A549 (cell line): ENCODE measurements at regions not wholly inside any gene's neighbourhood (a gene's known extent, or its start where the extent isn't known, plus 50 kb on each side); places are given as distances from the start of the nearest gene placed in this dataset.

Experiments
- ATAC-seq, 2 experiments: fragments of 200-7000 bp in 1 of 2; fragments of >200 bp in 1 of 2; cut with Nextera tagmentation in 1 of 2; cut with Tn5 transposase in 1 of 2; 3 replicates each; pipeline versions ENCODE4 v1.8.0 to v1.9.1; 2018 to 2020; ENCODE audit warnings: mild to moderate bottlenecking in 1 of 2, moderate library complexity in 1 of 2
- CTCF ChIA-PET: fragments of 300-600 bp; sonication (Branson Sonifier 250); formaldehyde crosslinking; extraction: SDS; loops from one replicate; lab custom pipeline; 2021; ENCODE audit warnings: antibody characterized with exemption, inconsistent platforms; lab: Yijun Ruan, JAX
- POLR2A ChIA-PET: fragments of 350-600 bp; formaldehyde crosslinking; extraction: SDS; loops from one replicate; lab custom pipeline; 2021; ENCODE audit warnings: antibody characterized with exemption, inconsistent platforms; lab: Yijun Ruan, JAX
- DNase-seq, 2 experiments: peaks; one replicate each; pipeline versions ENCODE4 v3.0.0 to v3.0.0-alpha.2; 2011 to 2016; ENCODE audit warnings: low read depth in 1 of 2, low spot score in 1 of 2
- FAIRE-seq: peaks from 2 replicates; lab custom pipeline; 2011; peaks lifted over from hg19 to GRCh38; lab: Jason Lieb, UNC
- H3K27ac ChIP-seq, 2 experiments: fragments of >200 bp; sonication (Bioruptor Twin); formaldehyde crosslinking; 3 replicates each; pipeline ENCODE4 v1.5.1; 2016 to 2017
- H3K4me1 ChIP-seq: fragments of >200 bp; sonication (Bioruptor Twin); formaldehyde crosslinking; 3 replicates; pipeline ENCODE4 v1.6.1; 2016
- H3K4me2 ChIP-seq: fragments of >200 bp; sonication (Bioruptor Twin); formaldehyde crosslinking; 3 replicates; pipeline ENCODE4 v1.6.1; 2016
- H3K4me3 ChIP-seq: fragments of >200 bp; sonication (Bioruptor Twin); formaldehyde crosslinking; 3 replicates; pipeline ENCODE4 v1.5.1; 2016
- H3K9me3 ChIP-seq: fragments of >200 bp; sonication (Bioruptor Twin); formaldehyde crosslinking; 3 replicates; pipeline ENCODE4 v1.6.1; 2016
- BHLHE40 ChIP-seq: IDR thresholded peaks from 2 replicates; pipeline ENCODE4 v1.6.1; 2012; ENCODE audit warnings: low read depth, low read length, inconsistent platforms
- CBX2 ChIP-seq: fragments of 200-600 bp; sonication (generic); IDR thresholded peaks from 2 replicates; pipeline ENCODE4 v1.6.1; 2016; ENCODE audit warnings: low read depth, mild to moderate bottlenecking, borderline replicate concordance
- CHD4 ChIP-seq: fragments of 200-600 bp; sonication (generic); IDR thresholded peaks from 2 replicates; pipeline ENCODE4 v1.6.1; 2016; ENCODE audit warnings: antibody characterized with exemption, mild to moderate bottlenecking, borderline replicate concordance
- CTCF ChIP-seq: fragments of >200 bp; sonication (Bioruptor Twin); formaldehyde crosslinking; IDR thresholded peaks from 3 replicates; pipeline ENCODE4 v1.5.1; 2016
- EHF ChIP-seq: fragments of 250-450 bp; sonication (Bioruptor Pico); IDR thresholded peaks from 2 replicates; pipeline ENCODE4 v1.5.0; 2020; ENCODE audit warnings: mild to moderate bottlenecking
- EHMT2 ChIP-seq: fragments of 200-600 bp; sonication (generic); IDR thresholded peaks from 2 replicates; pipeline ENCODE4 v1.6.1; 2016; ENCODE audit warnings: antibody characterized with exemption, low read depth, mild to moderate bottlenecking, moderate library complexity
- HDAC2 ChIP-seq: fragments of 200-600 bp; sonication (generic); IDR thresholded peaks from 2 replicates; pipeline ENCODE4 v1.6.1; 2016
- HES2 ChIP-seq: fragments of >200 bp; sonication (Bioruptor Twin); formaldehyde crosslinking; IDR thresholded peaks from 2 replicates; pipeline ENCODE4 v1.6.1; 2016
- HMGXB4 ChIP-seq: fragments of 250-450 bp; sonication (Bioruptor Pico); IDR thresholded peaks from 2 replicates; pipeline ENCODE4 v1.5.0; 2021; ENCODE audit warnings: mild to moderate bottlenecking, moderate library complexity, borderline replicate concordance
- HOXA7 ChIP-seq: fragments of 250-450 bp; sonication (Bioruptor Pico); IDR thresholded peaks from 2 replicates; pipeline ENCODE4 v1.5.0; 2020; ENCODE audit warnings: mild to moderate bottlenecking, moderate library complexity
- HOXB13 ChIP-seq: fragments of 250-450 bp; sonication (Bioruptor Pico); IDR thresholded peaks from 2 replicates; pipeline ENCODE4 v1.5.0; 2020; ENCODE audit warnings: low read depth, mild to moderate bottlenecking, moderate library complexity
- HOXB5 ChIP-seq: fragments of 250-450 bp; sonication (Bioruptor Pico); IDR thresholded peaks from 2 replicates; pipeline ENCODE4 v1.5.0; 2020; ENCODE audit warnings: mild to moderate bottlenecking, moderate library complexity
- KDM1A ChIP-seq: fragments of 200-600 bp; sonication (generic); IDR thresholded peaks from 2 replicates; pipeline ENCODE4 v1.6.1; 2016; ENCODE audit warnings: low read depth, mild to moderate bottlenecking
- NPAS2 ChIP-seq: fragments of 250-450 bp; sonication (Bioruptor Pico); IDR thresholded peaks from 2 replicates; pipeline ENCODE4 v1.8.0; 2022; ENCODE audit warnings: mild to moderate bottlenecking, moderate library complexity, borderline replicate concordance
- NR3C1 ChIP-seq: fragments of >200 bp; sonication (Bioruptor Twin); formaldehyde crosslinking; IDR thresholded peaks from 3 replicates; pipeline ENCODE4 v1.6.1; 2017
- POLR2A ChIP-seq: IDR thresholded peaks from 2 replicates; pipeline ENCODE4 v1.6.1; 2012; ENCODE audit warnings: mild to moderate bottlenecking, low read length
- RAD21 ChIP-seq, 2 experiments: fragments of >200 bp in 1 of 2; sonication (Bioruptor Twin) in 1 of 2; formaldehyde crosslinking in 1 of 2; IDR thresholded peaks in 1 of 2; conservative IDR thresholded peaks in 1 of 2; 2 replicates in 1 of 2; 3 replicates in 1 of 2; pipeline ENCODE4 v1.6.1; 2012 to 2018; ENCODE audit warnings: inconsistent platforms in 1 of 2
- REST ChIP-seq: fragments of 200-600 bp; sonication (generic); IDR thresholded peaks from 2 replicates; pipeline ENCODE4 v1.6.1; 2016; ENCODE audit warnings: antibody characterized with exemption, mild to moderate bottlenecking, moderate library complexity
- RFX5 ChIP-seq: fragments of 450-650 bp; IDR thresholded peaks from 2 replicates; pipeline ENCODE4 v1.7.1; 2014; ENCODE audit warnings: antibody characterized with exemption, mild to moderate bottlenecking, moderate library complexity
- ZSCAN20 ChIP-seq: fragments of 250-450 bp; sonication (Bioruptor Pico); IDR thresholded peaks from 2 replicates; pipeline ENCODE4 v1.8.0; 2022; ENCODE audit warnings: mild to moderate bottlenecking, moderate library complexity
- WGBS: methylation state at CpG from one replicate; pipeline ENCODE4 v1.1.6; 2017; ENCODE audit errors: missing lambda C conversion rate; 5-methylcytosine and 5-hydroxymethylcytosine counted together

GRCh38 chr11:109986488-109986887 lies 106.7 kb upstream of the ZC3H12C start:
- POLR2A ChIA-PET: no interaction called here
- TF ChIP-seq NR3C1 (no peak), REST (no peak), HDAC2 (no peak), HOXB5 (no peak), EHF (CRISPR knock-in tag) (no peak), BHLHE40 (no peak), RFX5 (no peak), KDM1A (no peak), HMGXB4 (CRISPR knock-in tag) (no peak)
- Histone ChIP-seq H3K9me3 (no peaks in the 10 kb centered on the region), H3K4me2 (no peak overlapping the region), H3K27ac (no peak overlapping the region), H3K4me3 (no peak overlapping the region), H3K4me1 (no peaks in the 10 kb centered on the region)
- WGBS: 23% methylated on average over 1 of the region's 1 CpG
- CTCF ChIA-PET: interaction anchor here (0.6 kb wide), 1 partner anchor 34 kb away, joined by 3 read pairs; no protein-coding TSS in a partner anchor
- DNase-seq (no peak), ATAC-seq (no peak), FAIRE-seq (no peak)

GRCh38 chr11:109991835-109992234 lies 101.4 kb upstream of the ZC3H12C start:
- Histone ChIP-seq H3K4me3 (no peak overlapping the region), H3K4me1 (no peaks in the 10 kb centered on the region), H3K9me3 (no peaks in the 10 kb centered on the region), H3K4me2 (no peak overlapping the region), H3K27ac (no peak overlapping the region)
- CTCF ChIA-PET: interaction anchor here (1.1 kb wide), 1 partner anchor 37 kb away, joined by 3 read pairs; no protein-coding TSS in a partner anchor
- no peak for TF ChIP-seq HES2
- TF ChIP-seq RAD21 (conservative IDR thresholded peaks at IDR 0.05 in 1 of 2, IDR thresholded peaks at IDR 0.05 in 1 of 2): no peak
- no peak for TF ChIP-seq CHD4
- no peak for TF ChIP-seq POLR2A
- TF ChIP-seq ZSCAN20 (CRISPR knock-in tag): no peak
- TF ChIP-seq RFX5: no peak
- no peak for TF ChIP-seq HOXB13 (CRISPR knock-in tag)
- ATAC-seq: no peak
- WGBS: 96% methylated on average over 1 of the region's 1 CpG
- DNase-seq: no peak
- POLR2A ChIA-PET: no interaction called here
- FAIRE-seq: no peak

- Histone ChIP-seq H3K27ac (no peak overlapping the region), H3K4me1 (no peaks in the 10 kb centered on the region; the same call in 1 of the 3 replicates), H3K4me2 (no peak overlapping the region), H3K4me3 (no peak overlapping the region)
- WGBS: 93% methylated on average over 1 of the region's 1 CpG
- TF ChIP-seq RAD21 (conservative IDR thresholded peaks at IDR 0.05 in 1 of 2, IDR thresholded peaks at IDR 0.05 in 1 of 2) (no peak), CBX2 (no peak), BHLHE40 (no peak), CTCF (no peak), NPAS2 (no peak), KDM1A (no peak), EHMT2 (no peak), RFX5 (no peak), HOXA7 (no peak)
- TF ChIP-seq, all 56 proteins: peak for 0
- DNase-seq (no peak), FAIRE-seq (no peak), ATAC-seq (no peak)
- CTCF ChIA-PET: no interaction called here
- H3K9me3 ChIP-seq: no peaks in the 10 kb centered on the region
- POLR2A ChIA-PET: no interaction called here
Measured at GRCh38 chr11:109993786-109994185, 99.4 kb upstream of the ZC3H12C start.
